ENCODE measurements at regions not wholly inside any gene's neighbourhood (a gene's known extent, or its start where the extent isn't known, plus 50 kb on each side); places are given as distances from the start of the nearest gene placed in this dataset.
"Not testable (repeated sequence)": the region's sequence is repeated elsewhere in the genome, so short reads cannot be mapped to it uniquely, and the experiment has no call there.

DNA sequence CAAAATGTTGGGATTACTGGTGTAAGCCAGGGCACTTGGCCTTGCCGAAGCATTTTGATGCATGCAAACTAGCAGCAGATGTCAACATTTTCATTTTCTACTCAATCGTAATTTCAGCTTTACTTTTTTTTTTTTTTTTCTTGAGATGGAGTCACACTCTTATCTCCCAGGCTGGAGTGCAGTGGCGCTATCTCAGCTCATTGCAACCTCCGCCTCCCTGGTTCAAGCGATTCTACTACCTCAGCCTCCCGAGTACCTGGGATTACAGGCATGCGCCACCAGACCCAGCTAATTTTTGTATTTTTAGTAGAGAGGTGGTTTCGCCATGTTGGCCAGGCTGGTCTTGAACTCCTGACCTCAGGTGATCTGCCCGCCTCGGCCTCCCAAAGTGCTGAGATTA lies 373.3 kb upstream of the RGS6 start:
- H3K36me3 ChIP-seq (ENCODE audit: control insufficient read depth in 1 of 2, insufficient read depth in 2 of 2, low read depth in 1 of 2, low read length in 2 of 2); H4K8ac ChIP-seq (ENCODE audit: low read length); H2BK12ac ChIP-seq (ENCODE audit: low read length in 2 of 2); H3K14ac ChIP-seq (ENCODE audit: low read length in 2 of 2); H2BK15ac ChIP-seq (ENCODE audit: low read depth, poor library complexity, severe bottlenecking); H3K23ac ChIP-seq (ENCODE audit: low read length in 2 of 2); H3K4me2 ChIP-seq (ENCODE audit: low read length, poor library complexity, severe bottlenecking); H2AFZ ChIP-seq (ENCODE audit: low read depth, low read length); H3K18ac ChIP-seq (ENCODE audit: low read depth in 1 of 2, low read length in 2 of 2); DNase-seq; H2BK120ac ChIP-seq (ENCODE audit: low read depth, low read length); H4K91ac ChIP-seq (ENCODE audit: low read length); H3K9ac ChIP-seq (ENCODE audit: low read length); H3K27me3 ChIP-seq (ENCODE audit: control insufficient read depth in 1 of 2, insufficient read depth in 1 of 2, low read length in 2 of 2); H2AK5ac ChIP-seq (ENCODE audit: low read length, severe bottlenecking); H3K9me3 ChIP-seq (ENCODE audit: control insufficient read depth, low read length); H2BK5ac ChIP-seq (ENCODE audit: low read depth, low read length, poor library complexity, severe bottlenecking); H3K4me1 ChIP-seq (ENCODE audit: control insufficient read depth, insufficient read depth, low read depth, low read length); H3K4ac ChIP-seq (ENCODE audit: low read depth in 1 of 2, low read length in 2 of 2); H3K27ac ChIP-seq (ENCODE audit: low read length, poor library complexity, severe bottlenecking); H3K79me1 ChIP-seq (replicated peaks; ENCODE audit: low read length, poor library complexity, severe bottlenecking); H3K4me3 ChIP-seq (ENCODE audit: insufficient read depth in 1 of 2, low read depth in 1 of 2, low read length in 2 of 2): not testable (repeated sequence)
- WGBS = 99% methylated on average over 8 of the region's 10 CpGs

DNA sequence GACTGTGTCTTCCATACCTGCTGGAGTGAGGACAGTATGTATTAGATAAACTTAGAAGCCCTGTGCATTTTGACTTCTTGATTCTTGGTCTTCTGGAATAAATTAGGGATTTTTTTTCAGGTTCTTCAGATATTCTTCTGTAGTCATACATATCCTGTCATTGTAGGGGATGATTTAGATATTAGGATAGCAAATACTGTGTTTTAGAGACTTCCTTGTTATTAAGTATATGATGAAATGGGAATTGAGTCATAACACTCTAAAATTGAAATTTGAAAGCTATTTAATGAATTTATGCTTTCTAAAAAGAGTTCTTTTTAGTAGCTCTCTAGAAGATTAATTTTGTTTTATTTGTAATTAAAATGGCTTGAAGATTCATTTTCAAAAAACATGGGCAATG lies 371.5 kb upstream of the RGS6 start:
- Histone ChIP-seq H3K4me3 (ENCODE audit: insufficient read depth in 1 of 2, low read depth in 1 of 2, low read length in 2 of 2) (no peak overlapping the region), H3K27ac (ENCODE audit: low read length, poor library complexity, severe bottlenecking) (no peak overlapping the region), H2BK15ac (ENCODE audit: low read depth, poor library complexity, severe bottlenecking) (no peak overlapping the region), H4K8ac (ENCODE audit: low read length) (no peak overlapping the region), H2AFZ (ENCODE audit: low read depth, low read length) (no peak overlapping the region), H3K4ac (ENCODE audit: low read depth in 1 of 2, low read length in 2 of 2) (no peak overlapping the region), H3K79me1 (replicated peaks; ENCODE audit: low read length, poor library complexity, severe bottlenecking) (no peaks in the 10 kb centered on the region), H4K91ac (ENCODE audit: low read length) (no peak overlapping the region), H3K18ac (ENCODE audit: low read depth in 1 of 2, low read length in 2 of 2) (no peak overlapping the region), H2AK5ac (ENCODE audit: low read length, severe bottlenecking) (no peak overlapping the region), H3K14ac (ENCODE audit: low read length in 2 of 2) (no peak overlapping the region), H3K36me3 (ENCODE audit: control insufficient read depth in 1 of 2, insufficient read depth in 2 of 2, low read depth in 1 of 2, low read length in 2 of 2) (no peaks in the 10 kb centered on the region), H3K9ac (ENCODE audit: low read length) (no peak overlapping the region), H3K23ac (ENCODE audit: low read length in 2 of 2) (no peak overlapping the region), H2BK120ac (ENCODE audit: low read depth, low read length) (no peak overlapping the region), H3K4me2 (ENCODE audit: low read length, poor library complexity, severe bottlenecking) (no peak overlapping the region), H2BK5ac (ENCODE audit: low read depth, low read length, poor library complexity, severe bottlenecking) (no peak overlapping the region), H3K4me1 (ENCODE audit: control insufficient read depth, insufficient read depth, low read depth, low read length) (no peaks in the 10 kb centered on the region), H3K9me3 (ENCODE audit: control insufficient read depth, low read length) (no peaks in the 10 kb centered on the region), H2BK12ac (ENCODE audit: low read length in 2 of 2) (no peak overlapping the region), H3K27me3 (ENCODE audit: control insufficient read depth in 1 of 2, insufficient read depth in 1 of 2, low read length in 2 of 2) (no peaks in the 10 kb centered on the region)
- no peak for DNase-seq

DNA sequence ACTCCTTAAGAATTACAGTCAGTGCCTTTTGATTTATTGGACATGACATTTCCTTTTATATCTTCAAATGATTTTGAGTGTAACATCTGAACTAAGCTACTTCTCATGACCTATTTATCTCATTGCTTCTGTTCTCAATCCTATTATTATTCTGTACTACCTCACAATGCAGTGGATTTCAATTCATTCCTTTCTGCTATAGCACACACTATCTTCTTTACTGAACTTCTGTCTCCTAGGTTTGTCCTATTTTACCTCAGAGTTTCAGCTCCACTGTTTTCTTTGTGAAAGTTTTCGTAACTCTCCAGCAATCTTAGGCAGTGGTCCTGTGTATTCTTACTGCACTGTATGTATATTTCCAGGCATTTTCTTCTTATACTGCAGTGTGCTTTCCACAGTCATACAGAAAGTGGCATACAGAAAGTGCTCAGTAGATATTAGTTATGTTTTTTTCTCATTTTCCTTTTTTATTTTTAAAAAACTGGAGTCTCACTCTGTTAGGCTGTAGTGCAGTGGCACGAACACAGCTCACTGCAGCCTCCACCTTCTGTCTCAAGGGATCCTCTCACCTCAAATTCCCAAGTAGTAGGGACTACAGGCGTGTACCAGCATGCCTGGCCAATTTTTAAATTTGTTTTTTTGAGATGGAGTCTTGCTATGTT lies 368.6 kb upstream of the RGS6 start:
- Histone ChIP-seq H4K91ac (ENCODE audit: low read length) (no peak overlapping the region), H3K27ac (ENCODE audit: low read length, poor library complexity, severe bottlenecking) (no peak overlapping the region), H4K8ac (ENCODE audit: low read length) (no peak overlapping the region), H3K79me1 (replicated peaks; ENCODE audit: low read length, poor library complexity, severe bottlenecking) (peaks cover 3% of the 10 kb centered on the region), H2BK12ac (ENCODE audit: low read length in 2 of 2) (no peak overlapping the region), H3K9me3 (ENCODE audit: control insufficient read depth, low read length) (no peaks in the 10 kb centered on the region), H2BK15ac (ENCODE audit: low read depth, poor library complexity, severe bottlenecking) (no peak overlapping the region), H2BK5ac (ENCODE audit: low read depth, low read length, poor library complexity, severe bottlenecking) (no peak overlapping the region), H3K9ac (ENCODE audit: low read length) (no peak overlapping the region), H3K4ac (ENCODE audit: low read depth in 1 of 2, low read length in 2 of 2) (no peak overlapping the region), H3K27me3 (ENCODE audit: control insufficient read depth in 1 of 2, insufficient read depth in 1 of 2, low read length in 2 of 2) (no peaks in the 10 kb centered on the region), H3K14ac (ENCODE audit: low read length in 2 of 2) (no peak overlapping the region), H3K18ac (ENCODE audit: low read depth in 1 of 2, low read length in 2 of 2) (no peak overlapping the region), H2BK120ac (ENCODE audit: low read depth, low read length) (no peak overlapping the region), H2AK5ac (ENCODE audit: low read length, severe bottlenecking) (no peak overlapping the region), H3K36me3 (ENCODE audit: control insufficient read depth in 1 of 2, insufficient read depth in 2 of 2, low read depth in 1 of 2, low read length in 2 of 2) (no peaks in the 10 kb centered on the region), H3K4me1 (ENCODE audit: control insufficient read depth, insufficient read depth, low read depth, low read length) (no peaks in the 10 kb centered on the region), H3K4me3 (ENCODE audit: insufficient read depth in 1 of 2, low read depth in 1 of 2, low read length in 2 of 2) (no peak overlapping the region), H3K23ac (ENCODE audit: low read length in 2 of 2) (no peak overlapping the region), H2AFZ (ENCODE audit: low read depth, low read length) (no peak overlapping the region), H3K4me2 (ENCODE audit: low read length, poor library complexity, severe bottlenecking) (no peak overlapping the region)
- WGBS = 100% methylated on average over 1 of the region's 3 CpGs
- no peak for DNase-seq

DNA sequence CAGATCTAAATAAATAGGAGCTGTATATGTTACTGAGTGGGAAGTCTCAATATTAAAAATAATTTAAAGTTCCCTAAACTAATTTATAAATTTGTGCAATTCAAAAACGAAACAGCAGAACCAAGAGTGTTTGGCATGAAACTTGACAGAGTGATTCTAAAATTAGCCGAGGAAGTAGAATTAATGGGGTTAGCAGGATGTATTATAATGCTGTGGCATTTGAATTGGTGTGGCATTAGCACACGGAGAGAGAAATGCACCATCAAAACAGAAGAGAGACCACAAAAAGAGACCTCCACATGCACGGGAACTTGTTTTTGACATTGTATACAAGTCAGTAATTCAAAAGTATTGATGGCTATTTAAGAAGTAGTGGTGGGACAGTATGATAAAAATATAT lies 366.0 kb upstream of the RGS6 start:
- Histone ChIP-seq H3K18ac (ENCODE audit: low read depth in 1 of 2, low read length in 2 of 2) (no peak overlapping the region), H3K79me1 (replicated peaks; ENCODE audit: low read length, poor library complexity, severe bottlenecking) (peaks cover 5% of the 10 kb centered on the region), H3K36me3 (ENCODE audit: control insufficient read depth in 1 of 2, insufficient read depth in 2 of 2, low read depth in 1 of 2, low read length in 2 of 2) (no peaks in the 10 kb centered on the region), H3K23ac (ENCODE audit: low read length in 2 of 2) (no peak overlapping the region), H2BK5ac (ENCODE audit: low read depth, low read length, poor library complexity, severe bottlenecking) (no peak overlapping the region), H2BK12ac (ENCODE audit: low read length in 2 of 2) (no peak overlapping the region), H2BK120ac (ENCODE audit: low read depth, low read length) (no peak overlapping the region), H3K27ac (ENCODE audit: low read length, poor library complexity, severe bottlenecking) (no peak overlapping the region), H3K4me1 (ENCODE audit: control insufficient read depth, insufficient read depth, low read depth, low read length) (no peaks in the 10 kb centered on the region), H3K27me3 (ENCODE audit: control insufficient read depth in 1 of 2, insufficient read depth in 1 of 2, low read length in 2 of 2) (no peaks in the 10 kb centered on the region), H4K8ac (ENCODE audit: low read length) (no peak overlapping the region), H3K4me3 (ENCODE audit: insufficient read depth in 1 of 2, low read depth in 1 of 2, low read length in 2 of 2) (no peak overlapping the region), H3K4ac (ENCODE audit: low read depth in 1 of 2, low read length in 2 of 2) (no peak overlapping the region), H3K14ac (ENCODE audit: low read length in 2 of 2) (no peak overlapping the region), H2BK15ac (ENCODE audit: low read depth, poor library complexity, severe bottlenecking) (no peak overlapping the region), H3K9me3 (ENCODE audit: control insufficient read depth, low read length) (no peaks in the 10 kb centered on the region), H4K91ac (ENCODE audit: low read length) (no peak overlapping the region), H3K9ac (ENCODE audit: low read length) (no peak overlapping the region), H2AK5ac (ENCODE audit: low read length, severe bottlenecking) (no peak overlapping the region), H3K4me2 (ENCODE audit: low read length, poor library complexity, severe bottlenecking) (no peak overlapping the region), H2AFZ (ENCODE audit: low read depth, low read length) (no peak overlapping the region)
- DNase-seq = no peak
- WGBS = 93% methylated on average over 4 of the region's 4 CpGs

Data from mesenchymal stem cell (in vitro differentiated cells and primary cell).